T-helper 1 cell treated with Interleukin-12 subunit alpha and Interleukin-12 subunit beta and Interleukin-4 antibody, amounts not matched to agents 30 ng/mL and 1 ng/mL, for 36 hours (primary cell): ENCODE measurements at regions not wholly inside any gene's neighbourhood (a gene's known extent, or its start where the extent isn't known, plus 50 kb on each side); places are given as distances from the start of the nearest gene placed in this dataset.

Experiments
- intact Hi-C: fragments of 100-400 bp; cut with micrococcal nuclease; formaldehyde crosslinking; loops from one replicate; pipeline ENCODE4 v1.15.1; 2024

GRCh38 chr9:115922444-115922843 lies 231.1 kb upstream of the PAPPA start:
- intact Hi-C loops, result no loop called here

GRCh38 chr9:115923410-115923809 lies 230.2 kb upstream of the PAPPA start:
- intact Hi-C loops, result no loop called here

- intact Hi-C loops, result no loop called here
Observed at GRCh38 chr9:115923903-115924668, 229.5 kb upstream of the PAPPA start.

- intact Hi-C loops, result no loop called here
Observed at GRCh38 chr9:115924669-115924987, 229.0 kb upstream of the PAPPA start.

GRCh38 chr9:115925424-115925823 lies 228.2 kb upstream of the PAPPA start:
- intact Hi-C loops, result no loop called here

- intact Hi-C loops, result no loop called here
Observed at GRCh38 chr9:115930472-115930871, 223.1 kb upstream of the PAPPA start.

- intact Hi-C loops, result no loop called here
Observed at GRCh38 chr9:115938479-115938878, 215.1 kb upstream of the PAPPA start.

- intact Hi-C loops, result no loop called here
Observed at GRCh38 chr9:115939065-115939765, 214.4 kb upstream of the PAPPA start.

- intact Hi-C loops, result no loop called here
Observed at GRCh38 chr9:115941561-115942315, 211.9 kb upstream of the PAPPA start.

GRCh38 chr9:115943431-115944165 lies 210.0 kb upstream of the PAPPA start:
- intact Hi-C loops, result no loop called here

GRCh38 chr9:115944166-115944948 lies 209.2 kb upstream of the PAPPA start:
- intact Hi-C loops, result no loop called here

GRCh38 chr9:115945009-115945431 lies 208.6 kb upstream of the PAPPA start:
- intact Hi-C loops, result no loop called here

GRCh38 chr9:115946530-115946929 lies 207.1 kb upstream of the PAPPA start:
- intact Hi-C loops, result no loop called here

- intact Hi-C loops, result no loop called here
Observed at GRCh38 chr9:115951977-115952376, 201.6 kb upstream of the PAPPA start.

GRCh38 chr9:115952430-115953292 lies 200.9 kb upstream of the PAPPA start:
- intact Hi-C loops, result no loop called here

GRCh38 chr9:115956371-115956770 lies 197.2 kb upstream of the PAPPA start:
- intact Hi-C loops, result no loop called here

- intact Hi-C loops, result no loop called here
Observed at GRCh38 chr9:115957585-115957984, 196.0 kb upstream of the PAPPA start.

GRCh38 chr9:115964710-115965347 lies 188.8 kb upstream of the PAPPA start:
- intact Hi-C loops, result no loop called here

- intact Hi-C loops, result no loop called here
Observed at GRCh38 chr9:115966660-115967059, 186.9 kb upstream of the PAPPA start.
